C4-2B (cell line): ENCODE measurements at regions not wholly inside any gene's neighbourhood (a gene's known extent, or its start where the extent isn't known, plus 50 kb on each side); places are given as distances from the start of the nearest gene placed in this dataset.

Experiments used
- ZFX ChIP-seq: fragments of 450-650 bp; IDR thresholded peaks from 2 replicates; pipeline ENCODE4 v1.6.1; 2017
- TF ChIP-seq, protein P1 (sequence below): fragments of 450-650 bp; conservative IDR thresholded peaks from 2 replicates; pipeline ENCODE4 v1.5.1; 2017; ENCODE audit warnings: mild to moderate bottlenecking

DNA sequence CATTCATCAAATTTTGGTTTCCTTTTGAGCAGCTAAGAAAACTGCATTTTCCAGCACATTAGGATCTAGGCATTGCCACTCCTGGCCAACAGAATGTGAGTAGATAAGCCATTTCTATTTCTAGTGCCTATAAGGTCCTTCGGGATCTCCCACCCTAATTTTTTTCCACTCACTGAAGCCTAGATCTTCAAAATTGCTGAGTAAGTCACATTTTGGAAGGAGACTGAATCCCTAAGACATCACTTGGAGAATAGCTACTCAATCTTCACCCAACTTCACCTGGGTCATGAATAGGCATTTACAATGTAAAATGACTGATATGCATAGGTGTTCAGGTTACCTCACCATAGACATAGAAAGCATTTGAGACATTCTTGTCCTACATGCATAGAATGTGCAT lies 548.1 kb upstream of the GYPC start:
- TF ChIP-seq, protein P1, sequence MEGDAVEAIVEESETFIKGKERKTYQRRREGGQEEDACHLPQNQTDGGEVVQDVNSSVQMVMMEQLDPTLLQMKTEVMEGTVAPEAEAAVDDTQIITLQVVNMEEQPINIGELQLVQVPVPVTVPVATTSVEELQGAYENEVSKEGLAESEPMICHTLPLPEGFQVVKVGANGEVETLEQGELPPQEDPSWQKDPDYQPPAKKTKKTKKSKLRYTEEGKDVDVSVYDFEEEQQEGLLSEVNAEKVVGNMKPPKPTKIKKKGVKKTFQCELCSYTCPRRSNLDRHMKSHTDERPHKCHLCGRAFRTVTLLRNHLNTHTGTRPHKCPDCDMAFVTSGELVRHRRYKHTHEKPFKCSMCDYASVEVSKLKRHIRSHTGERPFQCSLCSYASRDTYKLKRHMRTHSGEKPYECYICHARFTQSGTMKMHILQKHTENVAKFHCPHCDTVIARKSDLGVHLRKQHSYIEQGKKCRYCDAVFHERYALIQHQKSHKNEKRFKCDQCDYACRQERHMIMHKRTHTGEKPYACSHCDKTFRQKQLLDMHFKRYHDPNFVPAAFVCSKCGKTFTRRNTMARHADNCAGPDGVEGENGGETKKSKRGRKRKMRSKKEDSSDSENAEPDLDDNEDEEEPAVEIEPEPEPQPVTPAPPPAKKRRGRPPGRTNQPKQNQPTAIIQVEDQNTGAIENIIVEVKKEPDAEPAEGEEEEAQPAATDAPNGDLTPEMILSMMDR: no peak
- TF ChIP-seq ZFX: no peak
